A673 (cell line): ENCODE measurements at regions not wholly inside any gene's neighbourhood (a gene's known extent, or its start where the extent isn't known, plus 50 kb on each side); places are given as distances from the start of the nearest gene placed in this dataset.

Source experiments
- BruUV-seq: library from RNA; stranded (reverse); fragments of 400-500 nt; replicated peaks from 2 replicates; lab custom pipeline; 2021; lab: Mats Ljungman, UMichigan
- CTCF ChIA-PET: fragments of 300-600 bp; sonication (Branson Sonifier 250); formaldehyde crosslinking; loops from one replicate; lab custom pipeline; 2022; ENCODE audit warnings: antibody characterized with exemption; lab: Charles Lee
- POLR2A ChIA-PET: fragments of 300-600 bp; sonication (Branson Sonifier 250); formaldehyde crosslinking; loops from one replicate; lab custom pipeline; 2022; ENCODE audit warnings: antibody characterized with exemption; ENCODE audit not compliant: low non-redundant PET; lab: Charles Lee
- DNase-seq: peaks from one replicate; pipeline ENCODE4 v3.0.0-alpha.2; 2015; ENCODE audit warnings: low spot score
- H3K27ac ChIP-seq: fragments of 200-600 bp; sonication (generic); 2 replicates; pipeline ENCODE4 v1.5.1; 2016; ENCODE audit warnings: mixed run types, low read depth, mild to moderate bottlenecking, mixed read lengths, antibody characterized with exemption, low read length; ENCODE audit not compliant: poor library complexity, severe bottlenecking
- H3K27me3 ChIP-seq: fragments of 200-600 bp; sonication (generic); replicated peaks from 2 replicates; pipeline ENCODE4 v1.6.1; 2017; ENCODE audit warnings: mixed run types, low read depth, mild to moderate bottlenecking, mixed read lengths, antibody characterized with exemption, low read length; ENCODE audit not compliant: insufficient read depth, poor library complexity
- H3K36me3 ChIP-seq: fragments of 200-600 bp; sonication (generic); 2 replicates; pipeline ENCODE4 v1.6.1; 2016; ENCODE audit warnings: mixed run types, mild to moderate bottlenecking, mixed read lengths, antibody characterized with exemption, low read length; ENCODE audit not compliant: insufficient read depth, poor library complexity, severe bottlenecking
- H3K4me1 ChIP-seq: fragments of 200-600 bp; sonication (generic); 2 replicates; pipeline ENCODE4 v1.6.1; 2017; ENCODE audit warnings: mixed run types, mild to moderate bottlenecking, mixed read lengths, antibody characterized with exemption, low read length; ENCODE audit not compliant: insufficient read depth, poor library complexity, severe bottlenecking
- H3K4me3 ChIP-seq: fragments of 200-600 bp; sonication (generic); 2 replicates; pipeline ENCODE4 v1.5.1; 2016; ENCODE audit warnings: low read depth, mixed run types, mild to moderate bottlenecking, mixed read lengths, low read length; ENCODE audit not compliant: poor library complexity, severe bottlenecking
- H3K9me3 ChIP-seq: fragments of 200-600 bp; sonication (generic); 2 replicates; pipeline ENCODE4 v1.6.1; 2016; ENCODE audit warnings: mixed run types, low read depth, mild to moderate bottlenecking, mixed read lengths, antibody characterized with exemption, low read length; ENCODE audit not compliant: poor library complexity, severe bottlenecking
- EZH2 ChIP-seq: fragments of 200-600 bp; sonication (generic); IDR thresholded peaks from 2 replicates; pipeline ENCODE4 v1.6.1; 2017; ENCODE audit warnings: borderline replicate concordance, low read depth, mild to moderate bottlenecking, mixed read lengths, antibody characterized with exemption, low read length; ENCODE audit not compliant: poor library complexity, severe bottlenecking
- intact Hi-C: fragments of 100-400 bp; cut with micrococcal nuclease; formaldehyde crosslinking; loops from one replicate; pipeline ENCODE4 v1.10.0; 2022; ENCODE audit not compliant: unreplicated experiment
- TF ChIP-seq, protein P1 (sequence below): fragments of 300-800, 200-600 bp; sonication (generic); conservative IDR thresholded peaks from 2 replicates; pipeline ENCODE4 v1.5.1; 2017; ENCODE audit warnings: low read depth, mild to moderate bottlenecking, antibody characterized with exemption, low read length, moderate library complexity, mixed read lengths

DNA sequence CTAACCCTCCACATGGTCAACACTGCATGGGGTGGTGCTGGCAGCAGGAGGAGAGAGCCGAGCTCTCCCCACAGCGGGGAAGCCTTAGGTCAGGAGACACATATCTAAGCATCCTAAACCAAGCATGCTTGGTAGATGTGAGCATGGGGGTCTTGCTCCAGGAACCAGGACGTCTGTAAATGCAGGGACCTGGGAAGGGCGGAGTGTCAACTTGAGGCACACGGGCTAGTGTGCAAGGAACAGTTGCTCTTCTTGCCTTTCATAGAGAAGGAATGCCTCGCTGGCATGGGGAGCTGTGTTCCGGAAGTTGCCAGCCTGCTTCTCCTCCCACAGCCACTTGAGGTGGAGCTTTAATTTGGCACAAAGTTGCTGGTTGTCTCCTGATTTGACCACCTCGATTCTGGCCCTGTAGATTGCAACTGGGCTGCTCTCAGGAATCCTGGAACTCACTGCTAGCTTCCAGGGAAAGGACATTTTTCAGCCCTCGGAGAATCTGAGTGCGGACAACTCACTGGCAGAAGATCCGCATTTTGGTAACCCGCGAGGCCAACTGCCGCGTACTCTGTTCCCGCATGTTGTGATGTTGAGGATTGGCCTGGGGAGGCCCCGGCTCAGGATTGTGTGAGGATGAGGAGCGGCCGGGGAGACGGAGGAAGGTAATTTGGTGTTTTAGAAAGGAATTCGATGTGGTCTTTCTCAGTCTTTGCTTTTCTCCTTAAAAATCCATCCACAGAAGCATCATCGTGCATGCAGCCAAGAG lies 370.3 kb upstream of the IRX1 start:
- no peak overlapping the region for H3K4me3 ChIP-seq
- CTCF ChIA-PET = no interaction called here
- H3K27ac ChIP-seq = no peak overlapping the region
- no peaks in the 10 kb centered on the region for H3K36me3 ChIP-seq
- no peaks in the 10 kb centered on the region for H3K27me3 ChIP-seq
- intact Hi-C loops = no loop called here
- TF ChIP-seq, protein P1, sequence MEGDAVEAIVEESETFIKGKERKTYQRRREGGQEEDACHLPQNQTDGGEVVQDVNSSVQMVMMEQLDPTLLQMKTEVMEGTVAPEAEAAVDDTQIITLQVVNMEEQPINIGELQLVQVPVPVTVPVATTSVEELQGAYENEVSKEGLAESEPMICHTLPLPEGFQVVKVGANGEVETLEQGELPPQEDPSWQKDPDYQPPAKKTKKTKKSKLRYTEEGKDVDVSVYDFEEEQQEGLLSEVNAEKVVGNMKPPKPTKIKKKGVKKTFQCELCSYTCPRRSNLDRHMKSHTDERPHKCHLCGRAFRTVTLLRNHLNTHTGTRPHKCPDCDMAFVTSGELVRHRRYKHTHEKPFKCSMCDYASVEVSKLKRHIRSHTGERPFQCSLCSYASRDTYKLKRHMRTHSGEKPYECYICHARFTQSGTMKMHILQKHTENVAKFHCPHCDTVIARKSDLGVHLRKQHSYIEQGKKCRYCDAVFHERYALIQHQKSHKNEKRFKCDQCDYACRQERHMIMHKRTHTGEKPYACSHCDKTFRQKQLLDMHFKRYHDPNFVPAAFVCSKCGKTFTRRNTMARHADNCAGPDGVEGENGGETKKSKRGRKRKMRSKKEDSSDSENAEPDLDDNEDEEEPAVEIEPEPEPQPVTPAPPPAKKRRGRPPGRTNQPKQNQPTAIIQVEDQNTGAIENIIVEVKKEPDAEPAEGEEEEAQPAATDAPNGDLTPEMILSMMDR = no peak
- no peak for TF ChIP-seq EZH2
- H3K9me3 ChIP-seq = peaks cover 29% of the 10 kb centered on the region
- no TSS peak for BruUV-seq
- DNase-seq = no peak
- POLR2A ChIA-PET = no interaction called here
- no peaks in the 10 kb centered on the region for H3K4me1 ChIP-seq

DNA sequence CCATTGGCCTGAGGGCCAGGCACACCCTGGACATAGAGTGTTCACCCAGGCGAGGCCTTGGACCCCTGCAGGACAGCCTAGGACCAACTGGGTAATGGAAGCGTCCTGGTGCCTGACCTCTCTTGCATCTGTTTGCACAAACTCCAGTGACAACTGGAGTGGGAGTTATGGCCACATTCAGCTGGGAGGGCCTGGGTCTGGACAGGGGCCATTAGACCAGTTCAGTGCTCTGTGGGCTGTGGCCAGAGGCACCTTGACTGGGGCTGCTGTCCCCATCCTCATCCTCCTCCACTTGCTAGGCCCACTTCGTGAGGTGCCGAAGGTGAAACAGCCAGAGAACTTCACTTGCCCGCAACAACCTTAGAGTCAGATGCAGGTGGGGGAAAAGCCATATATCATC lies 372.7 kb upstream of the IRX1 start:
- ChIA-PET CTCF (no interaction called here), POLR2A (no interaction called here)
- Histone ChIP-seq H3K9me3 (peaks cover 37% of the 10 kb centered on the region), H3K27me3 (no peaks in the 10 kb centered on the region), H3K36me3 (no peaks in the 10 kb centered on the region), H3K27ac (no peak overlapping the region), H3K4me3 (no peak overlapping the region), H3K4me1 (no peaks in the 10 kb centered on the region)
- TF ChIP-seq, protein P1 = no peak
- TF ChIP-seq EZH2 = no peak
- no peak for DNase-seq
- no TSS peak for BruUV-seq
- intact Hi-C loops = no loop called here

DNA sequence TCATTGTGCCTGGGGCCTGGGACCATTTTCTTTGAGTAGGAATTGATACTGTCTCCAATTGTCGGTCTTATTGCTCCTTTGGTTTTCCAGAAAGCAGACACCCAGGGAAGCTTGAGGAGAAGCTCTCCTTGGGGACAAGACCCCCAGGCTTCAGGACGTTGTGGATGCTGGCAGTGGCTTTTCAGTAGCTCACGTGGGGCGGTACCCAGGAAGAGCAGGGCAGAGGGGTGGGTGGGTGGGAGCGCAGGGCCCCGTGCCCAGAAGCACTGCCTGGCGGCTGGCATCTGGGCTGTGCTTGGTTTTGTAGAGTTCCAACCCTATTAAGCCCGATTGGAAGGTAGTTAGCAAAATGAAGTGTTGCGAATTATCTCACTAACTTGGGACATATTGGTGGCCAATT lies 374.2 kb upstream of the IRX1 start:
- H3K27me3 ChIP-seq = no peaks in the 10 kb centered on the region
- peaks cover 40% of the 10 kb centered on the region for H3K9me3 ChIP-seq
- no peak overlapping the region for H3K4me3 ChIP-seq
- TF ChIP-seq, protein P1 = no peak
- no peak for TF ChIP-seq EZH2
- intact Hi-C loops = no loop called here
- no TSS peak for BruUV-seq
- no peak for DNase-seq
- H3K27ac ChIP-seq = no peak overlapping the region
- CTCF ChIA-PET = no interaction called here
- no peaks in the 10 kb centered on the region for H3K36me3 ChIP-seq
- POLR2A ChIA-PET = no interaction called here
- no peaks in the 10 kb centered on the region for H3K4me1 ChIP-seq
